Activated CD8-positive, alpha-beta memory T cell treated with anti-CD3 and anti-CD28 coated beads, Interleukin-2, amount 10 ng/mL, durations not matched to agents 7 days and 5 days (primary cell): ENCODE measurements at regions not wholly inside any gene's neighbourhood (a gene's known extent, or its start where the extent isn't known, plus 50 kb on each side); places are given as distances from the start of the nearest gene placed in this dataset.

Experiments
- ATAC-seq: fragments of 150-1000 bp; cut with Tn5 transposase; one replicate; pipeline ENCODE4 v1.10.0; 2021; ENCODE audit warnings: moderate library complexity
- CTCF ChIA-PET: fragments of 350-600 bp; sonication (Branson Sonifier 250); formaldehyde crosslinking; loops from one replicate; lab custom pipeline; 2021; ENCODE audit warnings: antibody characterized with exemption; lab: Charles Lee
- DNase-seq: peaks from one replicate; pipeline ENCODE4 v3.0.0-alpha.2; 2020
- H3K27ac Mint-ChIP-seq: one replicate; pipeline ENCODE4 v1.8.0; 2021; ENCODE audit warnings: mild to moderate bottlenecking, mixed read lengths
- H3K27me3 Mint-ChIP-seq: one replicate; pipeline ENCODE4 v1.8.0; 2021; ENCODE audit warnings: mixed read lengths
- H3K36me3 Mint-ChIP-seq: one replicate; pipeline ENCODE4 v1.8.0; 2021; ENCODE audit warnings: mild to moderate bottlenecking, mixed read lengths
- H3K4me1 Mint-ChIP-seq: one replicate; pipeline ENCODE4 v1.8.0; 2021; ENCODE audit warnings: mixed read lengths
- H3K4me3 Mint-ChIP-seq: one replicate; pipeline ENCODE4 v1.8.0; 2021; ENCODE audit warnings: mild to moderate bottlenecking, moderate library complexity, mixed read lengths
- H3K9me3 Mint-ChIP-seq: one replicate; pipeline ENCODE4 v1.8.0; 2022; ENCODE audit warnings: low read depth, mixed read lengths

DNA sequence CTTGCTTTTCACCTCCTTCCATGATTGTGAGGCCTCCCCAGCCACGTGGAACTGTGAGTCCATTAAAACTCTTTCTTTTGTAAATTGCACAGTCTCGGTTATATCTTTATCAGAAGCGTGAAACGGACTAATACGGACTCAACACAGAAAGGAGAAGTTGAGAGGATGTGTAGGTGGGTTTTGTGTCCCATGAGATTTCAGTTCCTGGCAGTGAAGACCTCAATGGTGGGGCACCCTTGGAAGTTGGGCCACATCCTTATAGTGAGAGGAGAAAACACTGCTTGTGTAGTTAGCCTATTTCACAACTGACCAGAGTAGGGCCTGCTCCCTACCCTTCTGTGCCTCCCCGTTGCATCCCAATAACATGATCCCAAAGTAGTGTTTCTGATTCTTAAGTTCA lies 98.9 kb upstream of the TNC start:
- ATAC-seq (no peak), DNase-seq (no peak)
- Mint-ChIP-seq H3K9me3 (no peaks in the 10 kb centered on the region), H3K4me3 (no peak overlapping the region), H3K4me1 (peaks cover 3% of the 10 kb centered on the region), H3K36me3 (no peaks in the 10 kb centered on the region), H3K27me3 (peaks cover 19% of the 10 kb centered on the region), H3K27ac (no peak overlapping the region)
- CTCF ChIA-PET, result no interaction called here

DNA sequence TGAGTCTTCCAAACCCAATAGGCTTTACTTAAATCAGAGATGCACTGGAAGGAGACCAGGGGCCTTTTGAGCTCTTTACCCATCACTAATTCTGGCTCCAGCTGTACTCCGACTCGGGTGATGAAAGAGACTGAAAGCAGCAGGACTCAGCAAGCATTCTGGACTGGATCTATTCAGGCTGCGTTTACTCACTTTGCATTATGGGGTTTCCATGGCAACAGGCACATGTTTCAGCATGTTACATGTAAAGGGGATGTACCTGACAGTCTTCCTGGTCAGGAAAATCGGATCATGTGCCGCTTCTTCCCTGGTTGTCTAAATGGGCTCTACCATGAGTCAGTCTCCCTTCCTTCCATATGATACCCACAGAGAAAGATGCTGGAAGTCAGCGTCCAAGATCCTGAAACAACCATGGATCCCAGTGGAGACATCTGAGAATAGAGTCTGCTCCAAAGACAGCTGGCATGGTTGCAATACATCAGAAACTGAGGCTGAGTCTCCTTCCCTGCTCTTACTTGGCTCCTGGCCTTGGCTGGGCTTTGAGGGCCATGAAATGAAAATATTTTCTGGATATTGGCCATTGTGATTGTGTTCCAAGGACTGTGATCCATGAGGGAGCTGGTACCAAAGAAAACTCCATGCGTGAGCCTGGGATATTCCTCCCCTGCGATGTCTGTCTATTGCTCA lies 102.5 kb upstream of the TNC start:
- no peaks in the 10 kb centered on the region for H3K9me3 Mint-ChIP-seq
- no peak for DNase-seq
- H3K4me1 Mint-ChIP-seq, result no peaks in the 10 kb centered on the region
- CTCF ChIA-PET, result interaction anchor here (0.6 kb wide), 1 partner anchor 17 kb away, joined by 4 read pairs; no protein-coding TSS in a partner anchor
- no peaks in the 10 kb centered on the region for H3K36me3 Mint-ChIP-seq
- H3K27ac Mint-ChIP-seq, result no peak overlapping the region
- no peak overlapping the region for H3K4me3 Mint-ChIP-seq
- peaks cover 14% of the 10 kb centered on the region for H3K27me3 Mint-ChIP-seq
- ATAC-seq, result no peak

DNA sequence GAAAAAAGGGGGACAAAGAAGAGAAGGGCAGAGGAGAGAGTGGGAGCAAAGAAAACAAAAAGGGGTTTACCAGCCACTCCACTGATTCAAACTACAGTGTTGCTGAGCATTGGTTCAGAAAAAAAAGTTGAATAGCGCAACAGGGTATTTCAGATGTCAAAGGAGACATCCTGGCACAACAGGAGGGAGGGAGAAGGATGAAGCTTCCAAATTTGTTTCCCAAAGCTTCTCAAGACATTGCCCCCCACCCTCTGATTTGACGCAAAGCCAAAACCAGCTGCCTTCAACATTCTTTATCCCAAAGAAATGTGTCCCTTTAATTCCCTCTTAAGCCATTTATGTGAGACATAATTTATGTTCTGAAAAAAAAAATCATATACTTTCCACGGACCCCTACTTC lies 105.5 kb upstream of the TNC start:
- ATAC-seq, result no peak
- CTCF ChIA-PET, result no interaction called here
- Mint-ChIP-seq H3K36me3 (no peaks in the 10 kb centered on the region), H3K9me3 (no peaks in the 10 kb centered on the region), H3K27ac (no peak overlapping the region), H3K4me1 (no peaks in the 10 kb centered on the region), H3K27me3 (peaks cover 16% of the 10 kb centered on the region), H3K4me3 (no peak overlapping the region)
- no peak for DNase-seq

DNA sequence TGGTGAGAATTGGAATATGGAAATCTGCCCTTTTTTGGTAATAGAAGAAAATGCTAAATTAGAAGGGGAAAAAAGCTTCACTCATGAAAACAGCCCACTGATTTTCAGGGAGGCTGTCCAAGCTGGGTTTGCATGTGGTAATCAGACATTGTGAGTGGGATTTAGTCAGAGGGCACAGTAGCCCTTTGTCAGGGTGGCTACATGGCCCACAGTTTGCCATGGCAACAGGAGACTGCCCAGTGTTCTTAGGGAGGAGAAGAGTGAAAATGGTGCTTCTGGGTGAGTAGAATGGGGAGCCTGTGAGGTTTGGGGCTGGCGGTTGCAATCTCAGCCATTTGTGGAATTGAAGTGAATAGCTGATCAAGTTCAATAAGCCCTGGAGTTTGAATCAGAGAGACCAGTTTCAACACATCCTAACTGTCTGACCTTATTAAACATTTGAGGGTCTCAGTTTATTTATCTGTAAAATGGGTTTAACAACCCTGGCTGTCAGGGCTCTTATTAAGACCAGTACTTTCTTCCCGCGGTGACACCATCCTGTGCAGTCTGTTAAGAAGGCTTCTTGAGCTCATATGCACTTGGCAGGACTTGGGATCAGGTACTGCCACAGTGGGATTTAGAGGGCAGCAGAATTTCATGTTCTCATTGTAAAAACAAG lies 107.6 kb upstream of the TNC start:
- H3K9me3 Mint-ChIP-seq, result no peaks in the 10 kb centered on the region
- peaks cover 18% of the 10 kb centered on the region for H3K27me3 Mint-ChIP-seq
- H3K27ac Mint-ChIP-seq, result no peak overlapping the region
- ATAC-seq (no peak), DNase-seq (no peak)
- CTCF ChIA-PET, result no interaction called here
- H3K4me3 Mint-ChIP-seq, result no peak overlapping the region
- no peaks in the 10 kb centered on the region for H3K4me1 Mint-ChIP-seq
- no peaks in the 10 kb centered on the region for H3K36me3 Mint-ChIP-seq

DNA sequence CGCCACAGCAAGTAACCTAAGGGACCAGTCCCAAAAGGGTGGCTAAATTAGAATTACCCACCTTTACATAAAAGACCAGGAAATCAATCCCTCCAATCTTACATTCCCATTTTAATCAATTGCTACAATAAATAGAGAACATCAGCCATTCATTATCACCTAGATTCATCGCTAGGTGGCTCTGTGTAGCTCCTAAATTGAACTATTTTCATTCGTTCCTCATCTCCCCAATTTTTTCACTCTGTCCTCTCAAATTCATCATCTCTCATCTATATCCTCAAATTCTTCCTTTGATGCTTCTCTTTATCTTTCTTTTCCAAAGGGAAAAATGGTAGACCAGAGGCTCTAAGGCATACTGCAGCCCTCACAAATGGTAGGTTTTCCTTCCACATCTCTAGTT lies 108.2 kb upstream of the TNC start:
- Mint-ChIP-seq H3K9me3 (no peaks in the 10 kb centered on the region), H3K27ac (no peak overlapping the region), H3K27me3 (peaks cover 18% of the 10 kb centered on the region), H3K36me3 (no peaks in the 10 kb centered on the region), H3K4me3 (no peak overlapping the region), H3K4me1 (no peaks in the 10 kb centered on the region)
- CTCF ChIA-PET, result no interaction called here
- DNase-seq (no peak), ATAC-seq (no peak)

DNA sequence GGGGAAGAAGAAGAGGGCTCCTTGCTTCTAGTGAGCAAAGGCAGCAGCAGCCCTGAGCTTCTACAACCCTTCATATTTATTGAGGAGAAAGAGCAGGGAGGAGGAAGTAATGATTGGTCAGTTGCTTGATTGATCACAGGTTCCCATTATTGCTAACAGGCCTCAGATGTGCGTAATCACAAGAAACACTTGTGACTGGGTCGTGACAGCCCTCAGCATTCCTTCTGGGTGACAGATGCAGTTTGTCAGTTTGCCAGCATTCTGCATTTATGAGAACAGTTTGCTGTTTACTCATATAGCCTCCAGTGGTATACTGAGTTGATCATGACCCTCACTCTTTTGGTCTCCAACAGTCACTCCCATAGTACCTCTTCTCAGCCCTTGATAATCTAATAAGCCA lies 111.5 kb upstream of the TNC start:
- no peak overlapping the region for H3K4me3 Mint-ChIP-seq
- H3K4me1 Mint-ChIP-seq, result no peaks in the 10 kb centered on the region
- H3K27me3 Mint-ChIP-seq, result peaks cover 12% of the 10 kb centered on the region
- H3K27ac Mint-ChIP-seq, result no peak overlapping the region
- DNase-seq (no peak), ATAC-seq (no peak)
- CTCF ChIA-PET, result no interaction called here
- H3K36me3 Mint-ChIP-seq, result no peaks in the 10 kb centered on the region
- H3K9me3 Mint-ChIP-seq, result no peaks in the 10 kb centered on the region

DNA sequence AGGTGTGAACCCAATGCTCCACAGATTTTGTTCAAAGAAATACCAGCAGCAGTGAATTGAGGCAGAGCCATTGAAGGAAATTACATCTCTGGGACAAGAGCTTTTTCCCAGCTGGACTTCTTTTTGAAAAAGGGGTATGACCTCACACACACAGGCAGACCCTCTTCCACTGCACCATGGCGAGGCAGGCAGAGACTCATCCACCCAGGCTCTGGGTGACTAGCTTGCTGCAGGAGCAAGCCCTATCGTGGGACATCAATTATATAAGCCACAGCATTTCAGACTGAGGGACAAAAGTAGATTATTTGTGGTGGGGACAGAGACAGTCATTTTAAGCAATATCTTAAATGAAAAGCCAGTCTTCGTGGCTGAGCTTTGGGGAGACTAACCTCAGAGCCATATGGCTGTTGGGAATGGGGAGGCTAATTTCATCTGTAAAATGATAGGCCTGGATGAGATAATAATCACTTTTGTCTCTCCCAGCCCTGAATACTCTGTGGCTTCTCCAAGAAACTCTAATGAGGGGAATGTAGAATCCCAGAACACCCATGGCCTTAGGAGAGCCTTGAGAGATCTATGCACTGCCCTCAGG lies 113.1 kb upstream of the TNC start:
- no peak for DNase-seq

DNA sequence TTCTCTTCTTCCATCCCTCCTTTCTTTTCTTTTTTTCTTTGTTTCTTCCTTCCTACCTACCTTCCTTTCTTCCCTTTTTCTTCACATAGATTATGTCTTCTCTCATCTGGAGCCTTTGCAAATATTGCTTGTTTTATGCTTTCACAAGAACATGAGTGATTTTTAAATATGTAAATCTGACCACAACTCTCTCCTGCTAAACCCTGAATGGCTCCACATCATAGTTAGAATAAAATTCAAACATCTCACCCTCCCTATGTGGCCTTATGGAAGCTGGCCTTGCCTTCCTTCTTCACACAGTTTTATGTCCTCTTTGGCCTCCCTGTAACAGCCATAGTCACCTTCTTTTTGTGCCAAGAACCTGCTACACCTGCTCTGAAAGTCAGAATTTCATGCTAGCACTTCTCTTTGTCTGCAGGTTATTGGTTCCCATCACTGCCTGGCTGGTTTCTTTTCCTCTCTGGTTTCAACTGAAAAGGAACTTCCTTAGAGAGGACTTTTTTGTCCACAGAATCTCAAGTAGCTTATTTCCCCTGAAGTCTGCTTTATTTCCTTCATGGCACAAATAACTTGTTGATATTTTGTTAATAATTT lies 114.3 kb upstream of the TNC start:
- H3K4me3 Mint-ChIP-seq, result no peak overlapping the region
- CTCF ChIA-PET, result no interaction called here

More for the DNA sequence above, 113.1 kb upstream of the TNC start:
- no peaks in the 10 kb centered on the region for H3K4me1 Mint-ChIP-seq
- no peak overlapping the region for H3K27ac Mint-ChIP-seq
- CTCF ChIA-PET, result no interaction called here
- peaks cover 15% of the 10 kb centered on the region for H3K27me3 Mint-ChIP-seq
- ATAC-seq, result no peak
- no peaks in the 10 kb centered on the region for H3K36me3 Mint-ChIP-seq
- no peak overlapping the region for H3K4me3 Mint-ChIP-seq
- no peaks in the 10 kb centered on the region for H3K9me3 Mint-ChIP-seq

DNA sequence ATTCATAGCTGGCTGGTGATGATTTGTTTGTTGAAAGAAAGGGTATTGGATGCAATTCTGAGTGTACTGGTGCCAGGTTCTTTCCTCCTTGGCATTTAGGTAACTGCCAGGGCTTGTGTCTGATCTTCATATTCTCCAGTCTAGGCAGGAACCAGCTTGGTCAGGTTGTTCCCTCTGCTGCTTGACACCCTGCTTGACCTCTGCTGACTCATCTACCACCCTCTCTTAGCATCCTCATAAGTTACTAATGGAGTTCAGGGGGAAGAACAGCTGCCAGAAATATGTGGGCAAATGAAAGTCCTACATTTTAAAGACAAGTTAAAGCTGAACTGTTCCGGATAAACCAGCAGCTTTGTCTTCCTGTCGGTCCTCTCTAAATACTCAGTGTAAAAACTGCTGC lies 116.1 kb upstream of the TNC start:
- CTCF ChIA-PET, result no interaction called here
- Mint-ChIP-seq H3K27me3 (peaks cover 18% of the 10 kb centered on the region), H3K4me3 (no peak overlapping the region), H3K4me1 (no peaks in the 10 kb centered on the region), H3K36me3 (no peaks in the 10 kb centered on the region), H3K9me3 (no peaks in the 10 kb centered on the region), H3K27ac (no peak overlapping the region)
- DNase-seq, result no peak
- no peak for ATAC-seq

More for the DNA sequence above, 114.3 kb upstream of the TNC start:
- no peak for DNase-seq
- no peak for ATAC-seq
- no peaks in the 10 kb centered on the region for H3K4me1 Mint-ChIP-seq
- H3K27me3 Mint-ChIP-seq, result peaks cover 16% of the 10 kb centered on the region
- H3K36me3 Mint-ChIP-seq, result no peaks in the 10 kb centered on the region
- H3K9me3 Mint-ChIP-seq, result no peaks in the 10 kb centered on the region
- H3K27ac Mint-ChIP-seq, result no peak overlapping the region

DNA sequence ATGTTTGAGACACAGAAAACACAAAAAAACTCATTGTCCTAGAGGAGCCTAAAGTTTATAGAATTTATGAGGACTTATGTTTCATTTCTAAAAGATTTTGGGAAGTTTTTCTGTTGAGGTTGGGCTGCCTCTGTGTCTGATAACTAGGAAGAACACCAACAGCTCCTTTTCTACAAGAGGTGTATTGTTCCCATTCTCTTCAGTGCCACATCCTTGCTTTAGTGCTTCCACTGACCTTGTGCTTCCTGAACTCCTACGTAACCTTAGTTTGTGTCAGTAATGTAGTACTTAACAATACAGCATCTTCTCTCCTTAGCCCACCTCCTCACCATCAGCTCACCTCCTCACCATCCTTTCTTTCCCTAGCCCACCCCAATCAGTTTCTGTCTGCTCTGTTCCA lies 117.3 kb upstream of the TNC start:
- peaks cover 25% of the 10 kb centered on the region for H3K27me3 Mint-ChIP-seq
- no peaks in the 10 kb centered on the region for H3K9me3 Mint-ChIP-seq
- CTCF ChIA-PET, result no interaction called here
- H3K36me3 Mint-ChIP-seq, result no peaks in the 10 kb centered on the region
- DNase-seq (no peak), ATAC-seq (no peak)
- no peak overlapping the region for H3K4me3 Mint-ChIP-seq
- no peaks in the 10 kb centered on the region for H3K4me1 Mint-ChIP-seq
- H3K27ac Mint-ChIP-seq, result no peak overlapping the region

DNA sequence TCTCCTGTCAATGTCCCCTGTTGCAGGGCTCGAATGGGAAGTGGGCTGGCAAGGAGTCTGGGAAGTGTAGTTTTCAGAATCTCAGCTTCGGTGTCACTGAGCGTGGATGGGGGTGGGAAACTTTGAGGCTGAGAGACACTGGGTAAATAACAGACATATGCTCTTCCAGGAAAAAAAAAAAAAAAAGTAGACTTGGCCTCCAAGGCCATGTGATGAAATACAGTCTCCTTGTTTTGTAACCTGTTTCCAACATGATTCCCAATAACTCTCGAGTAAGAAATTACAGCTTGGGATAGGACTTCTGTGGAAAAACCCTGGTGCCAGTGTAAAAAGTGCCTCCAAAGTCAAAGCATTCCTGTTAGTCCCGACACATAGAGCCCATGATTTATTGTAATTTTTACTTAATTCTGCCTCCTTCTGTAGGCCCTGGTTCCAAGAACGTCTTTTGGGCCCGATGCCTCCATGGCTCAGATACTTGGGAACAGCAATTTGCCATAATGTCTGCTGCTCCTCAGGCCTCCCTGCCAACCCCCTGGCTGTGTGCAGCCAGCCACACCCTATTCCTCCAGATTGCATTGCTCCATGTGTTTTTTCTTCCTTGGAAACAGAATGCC lies 119.5 kb upstream of the TNC start:
- Mint-ChIP-seq H3K4me1 (no peaks in the 10 kb centered on the region), H3K4me3 (no peak overlapping the region), H3K9me3 (no peaks in the 10 kb centered on the region)

DNA sequence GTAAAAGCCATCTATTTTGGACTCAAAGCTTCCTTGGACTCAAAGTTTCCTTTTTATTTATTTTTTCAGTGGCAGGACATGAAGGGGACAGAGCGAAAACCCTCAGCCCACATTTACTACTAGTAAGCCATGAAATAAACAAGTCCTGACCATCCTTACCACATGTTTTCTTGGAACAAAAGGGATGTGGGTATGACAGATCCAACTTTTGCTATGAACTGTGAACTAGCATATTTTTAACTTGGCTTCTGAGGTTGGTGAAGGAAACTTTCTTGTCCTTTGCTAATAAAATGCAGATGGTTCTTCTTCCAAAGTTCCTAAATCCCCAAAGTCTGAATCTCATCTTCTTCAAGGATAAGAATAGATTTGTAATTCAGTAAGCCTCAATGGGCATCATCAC lies 122.7 kb upstream of the TNC start:
- no peak overlapping the region for H3K27ac Mint-ChIP-seq
- CTCF ChIA-PET, result no interaction called here
- peaks cover 20% of the 10 kb centered on the region for H3K27me3 Mint-ChIP-seq
- H3K4me3 Mint-ChIP-seq, result no peak overlapping the region
- H3K36me3 Mint-ChIP-seq, result no peaks in the 10 kb centered on the region
- ATAC-seq (no peak), DNase-seq (no peak)
- no peaks in the 10 kb centered on the region for H3K4me1 Mint-ChIP-seq
- no peaks in the 10 kb centered on the region for H3K9me3 Mint-ChIP-seq

More for the DNA sequence above, 119.5 kb upstream of the TNC start:
- Mint-ChIP-seq H3K36me3 (no peaks in the 10 kb centered on the region), H3K27me3 (peaks cover 25% of the 10 kb centered on the region), H3K27ac (no peak overlapping the region)
- ATAC-seq (no peak), DNase-seq (no peak)
- CTCF ChIA-PET, result no interaction called here

DNA sequence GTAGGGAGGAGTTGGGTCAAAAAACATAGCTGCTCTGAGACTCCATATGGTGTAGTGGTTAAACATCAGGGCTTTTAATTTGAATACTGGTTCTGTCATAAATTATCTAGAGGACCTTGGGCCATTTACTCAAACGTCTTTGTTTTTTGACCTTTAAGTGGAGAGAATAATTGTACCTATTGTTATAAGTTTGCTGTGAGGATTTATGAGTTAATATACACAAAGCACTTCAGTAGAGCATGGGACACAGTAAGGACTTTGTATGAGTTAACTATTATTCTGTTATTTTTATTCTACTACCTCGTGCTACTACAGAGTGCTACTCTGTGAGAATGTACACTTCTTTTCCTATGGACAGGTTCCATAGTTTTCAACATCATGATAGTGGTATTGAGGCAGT lies 123.7 kb upstream of the TNC start:
- no peak overlapping the region for H3K27ac Mint-ChIP-seq
- no peaks in the 10 kb centered on the region for H3K9me3 Mint-ChIP-seq
- CTCF ChIA-PET, result no interaction called here
- H3K36me3 Mint-ChIP-seq, result no peaks in the 10 kb centered on the region
- H3K4me1 Mint-ChIP-seq, result no peaks in the 10 kb centered on the region
- H3K4me3 Mint-ChIP-seq, result no peak overlapping the region
- ATAC-seq (no peak), DNase-seq (no peak)
- H3K27me3 Mint-ChIP-seq, result peaks cover 15% of the 10 kb centered on the region
